CD4-positive, alpha-beta T cell treated with Interferon alpha-2 for 1 hour (primary cell): ENCODE measurements at regions not wholly inside any gene's neighbourhood (a gene's known extent, or its start where the extent isn't known, plus 50 kb on each side); places are given as distances from the start of the nearest gene placed in this dataset.

ENCODE experiments used
- DNase-seq, 2 donors: peaks; one replicate each; pipeline ENCODE4 v3.0.0-alpha.2; 2020 to 2022

- DNase-seq, result no peak
These were observed 265.6 kb upstream of the CDIN1 start for GRCh38 chr15:36313736-36314280.

DNA sequence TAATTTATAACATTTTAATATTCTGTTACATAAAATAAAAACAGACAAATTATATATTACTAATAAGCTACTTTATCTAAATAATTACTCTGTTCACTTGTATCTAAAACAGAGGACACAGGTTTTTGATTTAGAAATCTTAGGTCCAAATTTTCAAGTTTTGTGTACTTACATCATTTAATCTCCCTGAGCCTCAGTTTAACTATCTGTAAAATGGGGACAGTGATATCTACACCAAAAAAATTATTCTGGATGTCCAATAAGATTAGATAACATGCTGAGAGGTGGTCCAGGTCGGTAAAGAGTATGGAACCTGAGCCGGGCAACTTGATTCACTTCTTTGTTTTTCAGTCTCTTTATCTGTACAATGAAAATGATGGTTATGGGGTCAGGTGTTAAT is 263.8 kb upstream of the CDIN1 start:
- no peak for DNase-seq

DNA sequence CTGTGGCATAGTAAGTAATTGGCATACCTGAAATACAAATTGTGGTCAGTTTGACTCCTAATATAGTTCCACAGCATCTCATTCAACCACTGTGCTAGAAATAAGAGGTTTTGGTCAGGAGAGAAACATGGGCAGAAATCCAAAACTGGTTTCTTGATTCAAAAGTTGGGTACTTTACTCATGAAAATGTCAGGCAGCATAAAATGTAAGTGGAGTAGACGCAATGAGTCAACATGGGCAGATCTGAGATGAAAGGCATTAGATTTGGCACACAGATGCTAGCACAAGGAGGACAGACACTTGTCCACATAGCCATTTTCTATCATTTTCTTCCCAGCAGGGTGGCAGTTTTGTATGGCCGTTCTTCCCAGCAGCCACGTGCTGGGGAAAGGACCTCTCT is 255.8 kb upstream of the CDIN1 start:
- no peak for DNase-seq

GRCh38 chr15:36325206-36325605 is 254.2 kb upstream of the CDIN1 start:
- DNase-seq, result no peak

- no peak for DNase-seq
These were observed 249.8 kb upstream of the CDIN1 start for GRCh38 chr15:36329592-36329991.

DNA sequence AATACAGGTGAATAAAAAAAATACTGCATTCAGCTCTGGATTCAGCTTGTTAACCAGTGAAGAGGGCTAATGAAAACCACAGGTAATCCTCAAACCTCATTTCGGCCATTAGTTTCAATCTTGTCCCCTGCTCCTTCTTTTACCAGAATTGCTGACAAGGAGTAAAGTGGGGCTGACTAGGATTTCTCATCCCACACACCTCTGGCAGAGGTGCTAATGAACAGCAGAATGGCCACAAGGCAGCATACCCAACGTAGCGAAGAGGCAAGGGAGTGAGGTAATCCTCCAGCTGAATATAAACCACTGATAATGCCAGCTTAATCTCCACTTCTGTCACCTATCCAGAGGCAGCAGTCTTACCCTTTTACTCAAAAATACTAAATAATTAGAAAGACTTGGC is 248.8 kb upstream of the CDIN1 start:
- no peak for DNase-seq

DNA sequence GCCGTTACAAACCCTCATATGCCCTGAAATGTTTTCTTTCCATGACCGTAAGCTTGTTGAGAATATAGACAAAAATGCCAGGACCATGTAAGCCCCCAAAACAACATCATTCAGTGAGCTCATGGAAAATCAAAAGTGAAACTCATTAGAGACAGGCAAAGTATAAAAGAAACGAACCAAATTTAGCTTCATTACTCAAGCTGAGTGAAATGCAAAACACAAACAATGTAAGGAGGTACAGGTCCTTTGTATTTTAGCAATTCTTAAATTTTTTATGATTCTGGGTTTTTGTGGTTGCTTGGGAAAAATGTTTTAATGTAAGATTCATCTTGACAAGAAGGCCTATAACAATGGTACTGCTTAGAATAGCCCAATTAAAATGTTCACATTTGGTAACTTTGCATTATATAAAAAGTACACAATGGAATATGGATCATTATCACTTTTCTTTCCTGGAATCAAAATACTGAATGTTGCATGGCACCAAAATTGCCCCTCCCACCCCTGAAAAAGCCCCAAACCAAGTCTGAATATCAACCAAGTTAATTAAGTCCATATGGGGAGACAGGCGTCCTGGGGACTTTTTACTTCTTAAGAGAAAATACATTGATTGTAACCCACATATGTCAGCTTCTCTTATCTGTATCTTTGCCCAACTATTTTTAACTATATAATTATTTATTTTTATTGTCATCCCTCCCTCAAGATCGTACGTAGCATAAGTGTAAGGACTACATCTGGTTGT is 247.7 kb upstream of the CDIN1 start:
- no peak for DNase-seq

GRCh38 chr15:36332301-36332700 is 247.1 kb upstream of the CDIN1 start:
- DNase-seq, result no peak

DNA sequence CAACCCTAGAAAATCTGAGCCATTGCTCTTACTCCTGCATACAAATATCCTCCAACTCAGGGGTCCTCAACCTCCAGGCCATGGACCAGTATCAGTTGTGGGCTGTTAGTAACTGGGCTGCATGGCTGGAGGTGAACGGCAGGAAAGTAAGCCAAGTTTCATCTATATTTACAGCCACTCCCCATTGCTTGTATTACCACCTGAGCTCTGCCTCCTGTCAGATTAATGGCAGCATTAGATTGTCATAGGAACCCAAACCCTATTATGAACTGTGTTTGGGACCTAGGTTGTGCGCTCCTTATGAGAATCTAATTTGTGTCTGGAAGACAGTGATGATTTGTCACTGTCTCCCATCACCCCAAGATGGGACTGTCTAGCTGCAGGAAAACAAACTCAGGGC is 246.5 kb upstream of the CDIN1 start:
- DNase-seq, result no peak

GRCh38 chr15:36334059-36334458 is 245.4 kb upstream of the CDIN1 start:
- DNase-seq, result no peak

- DNase-seq, result no peak
These were observed 244.2 kb upstream of the CDIN1 start for GRCh38 chr15:36335224-36335623.

GRCh38 chr15:36335659-36336058 is 243.8 kb upstream of the CDIN1 start:
- DNase-seq, result no peak

DNA sequence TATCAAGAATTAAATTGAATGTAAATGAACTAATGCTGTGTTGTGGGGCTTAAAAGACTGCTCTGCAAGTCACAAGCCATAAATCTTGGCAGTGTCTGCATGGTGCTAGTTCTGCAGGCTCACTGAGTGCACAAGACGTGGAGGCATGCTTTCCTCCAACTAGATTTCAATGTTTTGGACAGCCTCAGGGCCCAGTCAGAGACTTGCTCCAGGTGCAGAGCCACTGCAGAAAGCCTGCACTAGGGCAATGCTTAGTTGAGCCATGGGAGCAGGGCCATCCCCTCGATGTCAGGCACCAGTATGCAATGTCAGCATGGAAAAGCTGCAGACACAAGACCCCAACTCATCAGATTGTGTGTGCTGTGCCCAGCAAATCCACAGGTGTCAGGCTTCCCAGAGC is 234.5 kb upstream of the CDIN1 start:
- DNase-seq, result no peak

DNA sequence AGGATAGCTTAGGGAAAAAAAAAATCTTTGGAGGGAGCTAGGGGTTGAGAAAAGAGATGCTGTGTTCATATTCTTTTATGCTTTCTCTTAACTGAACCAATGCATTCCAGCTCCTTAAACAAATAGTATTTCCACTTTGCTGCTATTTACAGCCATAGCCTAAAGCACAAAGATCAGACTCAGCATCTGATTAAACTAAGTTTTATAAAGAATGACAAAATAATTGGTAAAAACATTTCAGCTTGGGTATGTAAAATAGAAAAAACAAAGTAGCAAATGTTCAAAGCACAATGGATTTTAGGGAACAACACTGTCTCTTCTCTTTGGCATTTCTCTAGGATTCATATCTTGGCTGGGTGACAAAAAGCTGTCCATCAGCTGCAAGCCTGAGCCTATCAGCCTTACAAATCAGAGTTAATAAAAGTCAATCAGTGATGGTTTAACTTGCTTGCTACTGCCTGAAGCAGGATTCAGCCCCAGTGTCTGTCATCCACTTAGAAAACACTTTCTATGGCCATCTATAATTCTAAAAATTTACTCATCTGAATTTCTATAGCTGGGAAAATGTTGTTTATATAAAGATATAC is 232.1 kb upstream of the CDIN1 start:
- DNase-seq, result no peak

DNA sequence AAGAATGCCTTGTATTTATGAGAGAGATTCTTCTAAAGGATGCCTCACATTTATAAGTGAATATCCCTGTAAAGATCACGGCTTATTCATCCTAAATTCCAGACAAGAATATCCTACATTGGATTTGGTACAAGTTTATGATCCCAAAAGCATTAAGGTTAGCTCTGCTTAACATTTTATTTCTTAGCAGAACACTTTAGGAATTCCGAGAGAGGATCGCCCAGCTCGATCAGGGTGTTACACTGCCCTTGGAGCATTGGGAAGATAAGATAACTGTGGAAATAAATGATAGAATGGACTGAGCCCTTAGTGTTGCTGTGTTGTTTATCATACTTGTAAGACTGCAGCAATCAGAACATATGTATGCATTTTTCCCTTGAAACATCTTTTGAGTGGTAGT is 223.0 kb upstream of the CDIN1 start:
- no peak for DNase-seq

- DNase-seq, result no peak
These were observed 222.3 kb upstream of the CDIN1 start for GRCh38 chr15:36356978-36357601.

DNA sequence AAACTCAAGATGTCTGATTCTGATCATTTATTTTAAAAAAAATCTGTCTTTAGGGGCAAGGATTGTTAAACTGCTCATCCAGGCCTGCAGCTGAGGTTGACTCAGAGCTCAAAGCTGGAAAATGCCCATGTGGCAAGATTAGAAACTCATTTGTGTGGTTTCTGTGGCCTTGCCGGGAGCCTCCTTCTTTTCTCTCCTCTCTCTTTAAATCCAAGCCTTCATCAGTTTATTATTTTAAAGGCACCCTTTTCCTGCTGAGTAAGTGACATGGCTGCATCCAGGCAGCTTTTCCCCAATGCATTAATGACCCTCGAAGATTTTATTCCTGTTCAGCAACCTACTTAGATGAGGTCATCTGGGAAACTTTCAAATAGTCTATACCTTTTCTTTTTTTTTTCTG is 221.3 kb upstream of the CDIN1 start:
- DNase-seq, result no peak

DNA sequence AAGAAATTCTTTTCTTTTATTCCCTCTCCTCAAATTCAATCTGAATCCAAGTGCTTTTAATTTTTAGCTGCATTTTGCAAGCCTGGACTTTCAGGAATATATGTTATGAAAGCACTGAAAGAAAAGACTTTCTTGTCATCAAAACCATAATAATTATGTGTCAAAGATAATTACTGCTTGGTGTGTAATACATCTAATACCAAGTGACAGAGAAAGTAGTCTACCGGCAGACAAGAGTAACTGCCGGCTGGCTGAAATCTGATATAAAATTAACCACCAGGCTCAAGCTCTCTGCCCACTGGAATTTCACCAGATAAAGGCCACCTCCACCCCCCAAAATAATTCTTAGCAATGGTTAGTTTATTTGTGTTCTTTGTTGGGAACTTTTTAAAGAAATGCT is 220.9 kb upstream of the CDIN1 start:
- DNase-seq, result no peak

DNA sequence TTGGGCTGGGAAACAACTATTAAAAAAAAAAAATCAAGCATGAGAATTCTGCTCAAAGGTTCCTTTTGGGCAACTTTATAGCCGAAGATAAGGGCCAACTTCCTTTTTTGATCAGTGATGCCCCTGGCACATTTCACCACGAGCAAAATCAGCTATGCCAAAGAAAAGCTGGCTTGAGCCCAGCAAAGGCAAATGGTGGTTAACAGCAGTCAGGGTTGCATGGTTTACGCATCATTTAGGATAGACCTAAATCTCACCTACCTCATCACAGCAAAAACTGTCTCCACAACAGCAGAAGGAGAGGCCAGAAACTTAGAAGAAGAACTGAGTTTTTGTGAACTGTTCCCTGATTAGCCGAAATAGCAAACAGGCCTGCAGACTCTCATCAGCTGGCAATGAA is 220.1 kb upstream of the CDIN1 start:
- no peak for DNase-seq

GRCh38 chr15:36361351-36361870 is 218.0 kb upstream of the CDIN1 start:
- no peak for DNase-seq

DNA sequence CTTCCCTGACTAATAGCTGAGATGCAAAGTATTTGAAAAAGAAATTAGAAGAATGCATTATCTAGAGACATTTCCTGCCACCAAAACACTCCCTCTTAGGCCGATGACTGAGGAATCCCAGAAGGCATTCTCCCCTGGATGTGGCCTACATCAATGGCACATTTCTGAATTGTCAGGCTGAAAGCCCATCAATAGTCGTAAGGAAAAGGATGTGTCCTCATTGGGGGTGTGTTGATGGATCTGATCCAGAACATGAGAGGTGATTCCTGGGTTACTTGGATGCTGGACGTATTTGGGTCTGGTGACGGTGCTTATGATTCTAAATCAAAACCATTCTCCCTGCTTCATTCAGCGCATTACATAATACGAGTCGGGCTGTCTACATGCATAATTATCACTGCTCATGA is 216.9 kb upstream of the CDIN1 start:
- DNase-seq, result no peak

DNA sequence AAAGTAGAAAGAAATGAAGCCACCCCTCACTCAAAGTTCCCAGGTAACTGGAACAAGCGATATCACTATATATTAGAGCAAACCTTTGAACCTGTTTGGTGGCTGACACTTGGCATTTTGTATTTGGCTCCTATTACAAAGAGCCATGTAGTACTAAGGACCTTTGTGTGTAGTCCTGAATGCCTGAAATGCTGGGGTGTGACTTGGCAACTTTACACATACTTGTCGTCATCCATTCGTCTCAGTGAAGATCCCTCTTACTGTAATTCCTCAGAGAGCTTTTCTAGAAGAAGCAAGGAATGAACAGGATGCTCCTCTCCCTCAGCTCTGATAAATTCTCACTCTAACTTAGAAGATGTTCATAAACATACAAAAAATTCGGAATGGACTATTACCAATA is 216.1 kb upstream of the CDIN1 start:
- no peak for DNase-seq

GRCh38 chr15:36364377-36364776 is 215.0 kb upstream of the CDIN1 start:
- DNase-seq, result no peak

GRCh38 chr15:36365963-36366362 is 213.5 kb upstream of the CDIN1 start:
- no peak for DNase-seq
